Pancreas (tissue), 10 donors: ENCODE measurements at regions not wholly inside any gene's neighbourhood (a gene's known extent, or its start where the extent isn't known, plus 50 kb on each side); places are given as distances from the start of the nearest gene placed in this dataset.

Source experiments
- ATAC-seq, 4 donors: fragments of 200-7000 bp; cut with Tn5 transposase; one replicate each; pipeline versions ENCODE4 v1.8.0 to v1.9.1; 2020; ENCODE audit warnings: mild to moderate bottlenecking in 4 of 4, moderate library complexity in 4 of 4
- DNase-seq, 6 donors: peaks; one replicate each; pipeline ENCODE4 v3.0.0-alpha.2; 2020
- FAIRE-seq: peaks from 2 replicates; lab custom pipeline; 2012; peaks lifted over from hg19 to GRCh38; lab: Jason Lieb, UNC
- H3K27ac ChIP-seq, 4 donors: fragments of 200-600 bp; sonication (generic); 1 replicate in 3 of 4; 2 replicates in 1 of 4; pipeline versions ENCODE4 v1.5.0 to v1.8.0; 2020
- H3K27me3 ChIP-seq, 4 donors: fragments of 200-600 bp; one replicate each; pipeline ENCODE4 v1.8.0; 2021
- H3K36me3 ChIP-seq, 3 donors: fragments of 200-600 bp; sonication (generic) in 1 of 3; one replicate each; pipeline versions ENCODE4 v1.5.0 to v1.8.0; 2020 to 2021
- H3K4me1 ChIP-seq, 3 donors: fragments of 200-600 bp; one replicate each; pipeline ENCODE4 v1.8.0; 2021
- H3K4me3 ChIP-seq, 4 donors: fragments of 200-600 bp; sonication (generic) in 2 of 4; one replicate each; pipeline versions ENCODE4 v1.5.0 to v1.8.0; 2020 to 2021
- H3K9me3 ChIP-seq, 4 donors: fragments of 200-600 bp; one replicate each; pipeline ENCODE4 v1.8.0; 2021
- WGBS, 2 donors: extraction: QIAGEN DNeasy Blood & Tissue Kit; methylation state at CpG; one replicate each; pipeline ENCODE4 v1.1.7; 2013; 5-methylcytosine and 5-hydroxymethylcytosine counted together
- intact Hi-C, 3 donors: fragments of 100-400 bp; cut with DNase I; formaldehyde crosslinking; loops; one replicate each; pipeline versions ENCODE4 v1.11.1 to v1.14.2; 2022
- TF ChIP-seq, protein P1 (sequence below), 4 donors: fragments of 200-600 bp; sonication (generic) in 3 of 4; IDR thresholded peaks; one replicate each; pipeline versions ENCODE4 v1.5.0 to v1.8.0; 2021; ENCODE audit warnings: antibody characterized with exemption in 4 of 4
- donor health status: healthy with polysubstance abuse.
- donor health status: DM: no; HTN: no; CAD: no; lungs with moderate emphysema.
- donor health status: DM: no; HTN: no; CAD: no.
- donor health status: control.
- donor health status: control.
- donor health status: Bipolar disorder and iron deficiency.
- donor health status: DM: yes; HTN: yes; CAD: no.
- donor health status: DM: no; HTN: no; CAD: no.
- donor health status: DM: no; HTN: no; CAD: no.
- donor health status: DM: yes; HTN: yes; CAD: no.

DNA sequence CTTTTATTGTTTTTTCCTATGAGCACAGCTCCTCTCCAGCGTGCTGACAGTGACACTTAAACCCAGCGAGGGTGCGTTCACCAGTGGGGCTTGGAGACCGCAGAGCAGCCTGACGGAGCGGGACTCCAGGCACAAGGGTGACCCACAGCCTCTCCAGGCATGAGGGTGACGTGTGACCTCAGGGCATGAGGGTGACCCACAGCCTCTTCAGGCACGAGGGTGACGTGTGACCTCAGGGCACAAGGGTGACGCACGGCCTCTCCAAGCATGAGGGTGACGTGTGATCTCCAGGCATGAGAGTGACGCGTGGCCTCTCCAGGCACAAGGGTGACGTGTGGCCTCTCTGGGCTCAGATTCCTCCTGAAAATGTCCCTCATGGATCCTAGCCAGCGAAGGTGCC, 164.3 kb upstream of the TCERG1L start:
- peaks cover 0 to 6% (median 4%) of the 10 kb centered on the region in 3 donors for H3K4me1 ChIP-seq
- no peaks in the 10 kb centered on the region for H3K36me3 ChIP-seq
- no peak overlapping the region for H3K27ac ChIP-seq
- intact Hi-C loops, result no loop called here
- 86 to 92% methylated on average over 16 of the region's 16 CpGs for WGBS, 2 donors
- TF ChIP-seq, protein P1, sequence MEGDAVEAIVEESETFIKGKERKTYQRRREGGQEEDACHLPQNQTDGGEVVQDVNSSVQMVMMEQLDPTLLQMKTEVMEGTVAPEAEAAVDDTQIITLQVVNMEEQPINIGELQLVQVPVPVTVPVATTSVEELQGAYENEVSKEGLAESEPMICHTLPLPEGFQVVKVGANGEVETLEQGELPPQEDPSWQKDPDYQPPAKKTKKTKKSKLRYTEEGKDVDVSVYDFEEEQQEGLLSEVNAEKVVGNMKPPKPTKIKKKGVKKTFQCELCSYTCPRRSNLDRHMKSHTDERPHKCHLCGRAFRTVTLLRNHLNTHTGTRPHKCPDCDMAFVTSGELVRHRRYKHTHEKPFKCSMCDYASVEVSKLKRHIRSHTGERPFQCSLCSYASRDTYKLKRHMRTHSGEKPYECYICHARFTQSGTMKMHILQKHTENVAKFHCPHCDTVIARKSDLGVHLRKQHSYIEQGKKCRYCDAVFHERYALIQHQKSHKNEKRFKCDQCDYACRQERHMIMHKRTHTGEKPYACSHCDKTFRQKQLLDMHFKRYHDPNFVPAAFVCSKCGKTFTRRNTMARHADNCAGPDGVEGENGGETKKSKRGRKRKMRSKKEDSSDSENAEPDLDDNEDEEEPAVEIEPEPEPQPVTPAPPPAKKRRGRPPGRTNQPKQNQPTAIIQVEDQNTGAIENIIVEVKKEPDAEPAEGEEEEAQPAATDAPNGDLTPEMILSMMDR (IDR thresholded peaks at IDR 0.05), result no peak
- ATAC-seq (no peak), DNase-seq (no peak), FAIRE-seq (no peak)
- no peaks in the 10 kb centered on the region for H3K9me3 ChIP-seq
- no peaks in the 10 kb centered on the region for H3K27me3 ChIP-seq
- H3K4me3 ChIP-seq, result no peak overlapping the region

DNA sequence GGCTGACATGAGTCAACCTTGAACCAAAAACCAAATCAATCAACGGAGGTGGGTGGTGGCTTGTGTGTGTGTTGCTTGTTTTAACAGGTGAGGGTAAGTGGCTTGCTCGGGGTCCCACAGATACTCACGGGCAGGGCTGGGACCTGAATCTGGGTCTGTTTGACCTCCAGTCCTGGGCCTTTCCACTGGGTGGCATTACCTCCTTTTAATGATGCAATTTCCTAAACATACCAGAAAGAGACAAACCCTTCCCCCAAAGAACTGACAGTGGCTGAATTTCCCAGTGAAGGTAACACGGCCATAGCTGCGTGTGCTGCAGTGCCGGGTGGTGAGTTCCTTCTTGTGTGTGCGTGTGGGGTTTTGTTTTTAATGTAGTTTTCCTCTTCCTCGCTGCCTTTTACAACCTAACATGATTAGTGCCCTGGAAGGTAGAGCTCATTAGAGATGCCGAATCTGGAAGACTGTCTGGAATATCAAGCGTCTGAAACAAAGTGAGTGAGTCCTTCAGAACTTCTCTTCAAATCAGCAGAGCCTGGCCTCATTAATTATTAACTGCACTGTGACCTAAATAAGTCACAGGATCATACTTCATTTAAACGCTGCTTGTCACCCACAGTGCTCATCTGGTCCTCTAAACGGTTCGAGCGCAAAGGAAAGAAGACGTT, 166.1 kb upstream of the TCERG1L start:
- Histone ChIP-seq H3K4me1 (peaks cover 0 to 6% (median 4%) of the 10 kb centered on the region in 3 donors), H3K4me3 (no peak overlapping the region), H3K36me3 (no peaks in the 10 kb centered on the region), H3K9me3 (no peaks in the 10 kb centered on the region), H3K27ac (peak overlapping the region in 1 of 4 donors; percentile 5), H3K27me3 (no peaks in the 10 kb centered on the region)
- ATAC-seq, result peak; percentile 79 to 89 (median 82)
- peak in 2 of 6 donors; percentile 11 to 36 for DNase-seq
- 11 to 14% methylated on average over 15 of the region's 15 CpGs for WGBS, 2 donors
- no peak for FAIRE-seq
- TF ChIP-seq, protein P1 (IDR thresholded peaks at IDR 0.05), result no peak
- intact Hi-C loops, result no loop called here

DNA sequence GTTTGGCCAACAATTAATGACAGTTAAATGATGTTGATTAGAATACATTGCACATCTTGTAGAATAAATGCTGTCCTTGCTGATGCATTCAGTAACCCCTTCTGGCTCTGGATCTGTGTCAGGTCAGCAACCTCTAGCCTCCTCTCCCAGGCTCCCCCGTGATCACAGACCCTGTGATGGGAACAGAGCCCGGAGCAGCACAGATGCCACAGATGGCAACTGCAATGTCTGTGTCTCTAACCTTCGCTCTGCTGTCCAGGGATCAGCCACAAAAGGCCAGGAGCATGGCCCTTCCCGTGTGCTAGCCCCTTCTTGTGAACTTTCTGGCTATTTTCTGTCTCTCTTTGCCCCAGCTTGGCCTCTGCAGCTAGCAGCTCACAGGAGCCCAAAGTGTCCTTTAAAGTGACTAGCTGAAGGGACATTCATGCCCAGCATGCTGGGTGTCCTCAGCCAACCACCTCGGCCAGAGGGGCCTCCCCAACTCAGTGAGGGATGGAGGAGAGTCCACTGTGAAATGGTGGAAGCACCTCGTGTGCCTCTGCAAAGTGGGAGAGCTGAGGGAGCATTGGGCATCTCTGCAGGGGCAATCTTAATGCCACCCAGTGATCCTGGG, 167.0 kb upstream of the TCERG1L start:
- FAIRE-seq (no peak), ATAC-seq (no peak), DNase-seq (no peak)
- Histone ChIP-seq H3K27ac (no peak overlapping the region), H3K27me3 (no peaks in the 10 kb centered on the region), H3K36me3 (no peaks in the 10 kb centered on the region), H3K9me3 (no peaks in the 10 kb centered on the region), H3K4me3 (no peak overlapping the region), H3K4me1 (peaks cover 0 to 6% (median 4%) of the 10 kb centered on the region in 3 donors)
- TF ChIP-seq, protein P1 (IDR thresholded peaks at IDR 0.05), result no peak
- 59% methylated on average over 6 of the region's 6 CpGs for WGBS, 2 donors
- intact Hi-C loops, result no loop called here

DNA sequence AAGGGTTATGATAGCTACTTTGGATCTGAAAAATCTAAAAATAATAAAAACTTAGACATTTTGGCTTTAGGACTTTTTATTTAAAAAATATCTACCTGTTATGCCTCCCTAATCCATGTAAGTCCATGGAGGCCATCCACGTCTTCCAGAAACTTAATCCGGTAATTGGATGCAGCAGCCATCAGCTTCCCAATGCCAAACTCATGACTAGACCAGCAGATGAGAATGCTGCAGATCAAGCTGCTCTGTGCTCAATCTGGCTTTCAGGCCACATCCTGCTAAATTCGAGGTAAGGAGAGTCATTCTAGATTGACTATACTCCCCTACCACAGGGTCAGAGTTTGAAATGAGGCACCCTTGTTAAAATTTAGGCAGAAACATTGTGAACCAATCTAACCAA, 168.5 kb upstream of the TCERG1L start:
- Histone ChIP-seq H3K36me3 (no peaks in the 10 kb centered on the region), H3K27me3 (no peaks in the 10 kb centered on the region), H3K4me3 (no peak overlapping the region), H3K9me3 (no peaks in the 10 kb centered on the region), H3K27ac (no peak overlapping the region), H3K4me1 (peaks cover 0 to 6% (median 4%) of the 10 kb centered on the region in 3 donors)
- intact Hi-C loops, result no loop called here
- ATAC-seq (no peak), FAIRE-seq (no peak), DNase-seq (no peak)
- TF ChIP-seq, protein P1 (IDR thresholded peaks at IDR 0.05), result no peak
- WGBS, 2 donors, result 70 to 80% methylated on average over 3 of the region's 3 CpGs

DNA sequence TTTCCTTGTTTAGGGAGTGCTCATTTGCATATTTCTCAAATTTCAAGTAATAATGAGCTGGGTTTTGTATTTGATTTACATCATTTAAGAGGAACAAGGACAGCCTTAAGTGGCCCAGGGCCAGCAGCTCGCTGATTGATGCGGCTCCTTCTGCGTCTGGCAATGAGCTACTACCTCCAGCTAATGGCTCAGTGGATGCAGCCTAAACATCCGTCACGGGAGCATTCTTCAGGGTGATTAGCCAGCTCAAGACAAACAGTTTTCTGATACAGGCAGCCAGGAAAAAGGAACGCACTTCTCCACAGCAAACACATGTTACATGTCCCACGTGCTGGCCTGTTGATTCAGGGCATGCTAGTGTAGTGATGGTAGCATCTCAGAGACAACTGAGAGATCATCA, 169.3 kb upstream of the TCERG1L start:
- ATAC-seq (peak in 1 of 4 donors; percentile 38), FAIRE-seq (no peak), DNase-seq (no peak)
- no peaks in the 10 kb centered on the region for H3K27me3 ChIP-seq
- no peaks in the 10 kb centered on the region for H3K9me3 ChIP-seq
- no peak overlapping the region for H3K4me3 ChIP-seq
- 13 to 15% methylated on average over 7 of the region's 7 CpGs for WGBS, 2 donors
- intact Hi-C loops, result no loop called here
- TF ChIP-seq, protein P1 (IDR thresholded peaks at IDR 0.05), result no peak
- peaks cover 0 to 6% (median 4%) of the 10 kb centered on the region in 3 donors for H3K4me1 ChIP-seq
- no peak overlapping the region for H3K27ac ChIP-seq
- H3K36me3 ChIP-seq, result no peaks in the 10 kb centered on the region
